ENCODE measurements at regions not wholly inside any gene's neighbourhood (a gene's known extent, or its start where the extent isn't known, plus 50 kb on each side); places are given as distances from the start of the nearest gene placed in this dataset.

DNA sequence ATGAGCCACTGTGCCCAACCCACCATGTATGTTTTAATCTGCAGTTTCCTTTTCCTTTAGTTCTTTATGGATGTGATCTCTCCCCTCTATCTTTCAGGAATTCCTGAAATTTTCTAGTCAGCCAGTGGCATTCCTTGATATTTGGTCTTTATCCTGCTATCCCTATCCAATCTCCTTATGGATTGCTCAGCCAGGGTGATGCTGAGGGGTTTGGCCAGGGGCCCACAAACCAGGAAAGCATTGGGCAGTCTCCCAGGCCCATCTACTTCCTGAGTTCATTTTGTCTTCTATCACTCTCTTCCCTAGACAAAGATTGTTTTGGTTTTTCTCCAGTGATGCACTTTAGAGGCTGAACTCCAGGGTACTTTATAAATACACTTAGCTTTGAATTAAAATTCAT is 115.9 kb downstream of the KATNIP start:
- no peak overlapping the region for H3K4me3 ChIP-seq (ENCODE audit: low read length)
- no peak for DNase-seq (ENCODE audit: low read depth)
- TF ChIP-seq, protein P1, sequence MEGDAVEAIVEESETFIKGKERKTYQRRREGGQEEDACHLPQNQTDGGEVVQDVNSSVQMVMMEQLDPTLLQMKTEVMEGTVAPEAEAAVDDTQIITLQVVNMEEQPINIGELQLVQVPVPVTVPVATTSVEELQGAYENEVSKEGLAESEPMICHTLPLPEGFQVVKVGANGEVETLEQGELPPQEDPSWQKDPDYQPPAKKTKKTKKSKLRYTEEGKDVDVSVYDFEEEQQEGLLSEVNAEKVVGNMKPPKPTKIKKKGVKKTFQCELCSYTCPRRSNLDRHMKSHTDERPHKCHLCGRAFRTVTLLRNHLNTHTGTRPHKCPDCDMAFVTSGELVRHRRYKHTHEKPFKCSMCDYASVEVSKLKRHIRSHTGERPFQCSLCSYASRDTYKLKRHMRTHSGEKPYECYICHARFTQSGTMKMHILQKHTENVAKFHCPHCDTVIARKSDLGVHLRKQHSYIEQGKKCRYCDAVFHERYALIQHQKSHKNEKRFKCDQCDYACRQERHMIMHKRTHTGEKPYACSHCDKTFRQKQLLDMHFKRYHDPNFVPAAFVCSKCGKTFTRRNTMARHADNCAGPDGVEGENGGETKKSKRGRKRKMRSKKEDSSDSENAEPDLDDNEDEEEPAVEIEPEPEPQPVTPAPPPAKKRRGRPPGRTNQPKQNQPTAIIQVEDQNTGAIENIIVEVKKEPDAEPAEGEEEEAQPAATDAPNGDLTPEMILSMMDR (conservative IDR thresholded peaks at IDR 0.05; ENCODE audit: low read depth, low read length): no peak

DNA sequence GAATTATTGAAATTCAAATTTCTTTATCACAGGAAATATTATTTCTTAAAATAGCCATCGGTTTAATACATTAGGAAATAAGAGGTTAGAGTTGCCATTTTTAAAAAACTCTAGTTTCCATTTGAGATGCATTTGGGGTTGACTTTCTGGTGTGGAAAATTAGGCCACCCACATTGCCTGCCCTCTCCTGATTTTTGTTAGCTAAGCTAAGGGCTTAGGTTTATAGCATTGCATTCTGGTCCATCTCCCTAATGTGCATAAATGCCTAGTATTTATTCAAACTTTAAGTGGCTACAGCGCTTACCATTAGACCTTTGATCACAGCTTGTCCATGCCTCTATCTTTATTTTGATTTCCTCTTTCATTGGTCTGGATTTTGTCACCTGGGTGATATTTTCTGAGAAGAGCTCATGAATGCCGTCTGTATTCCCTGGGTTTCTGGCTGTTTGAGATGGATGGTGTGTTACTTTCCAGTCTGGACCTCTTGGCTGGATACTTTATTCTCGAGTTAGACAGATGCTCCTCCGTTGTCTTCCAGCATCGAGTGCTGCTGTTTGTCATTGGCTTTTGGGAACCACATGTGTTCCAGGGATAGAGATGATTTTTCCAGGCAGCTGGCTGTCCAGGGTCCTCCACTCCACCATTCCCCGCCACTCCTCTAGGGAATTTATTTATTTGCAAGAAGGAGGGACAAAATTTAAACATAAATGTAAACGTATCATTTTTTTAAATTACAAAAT is 120.3 kb downstream of the KATNIP start:
- no peak overlapping the region for H3K4me3 ChIP-seq (ENCODE audit: low read length)
- DNase-seq (ENCODE audit: low read depth): no peak
- TF ChIP-seq, protein P1 (conservative IDR thresholded peaks at IDR 0.05; ENCODE audit: low read depth, low read length): no peak

DNA sequence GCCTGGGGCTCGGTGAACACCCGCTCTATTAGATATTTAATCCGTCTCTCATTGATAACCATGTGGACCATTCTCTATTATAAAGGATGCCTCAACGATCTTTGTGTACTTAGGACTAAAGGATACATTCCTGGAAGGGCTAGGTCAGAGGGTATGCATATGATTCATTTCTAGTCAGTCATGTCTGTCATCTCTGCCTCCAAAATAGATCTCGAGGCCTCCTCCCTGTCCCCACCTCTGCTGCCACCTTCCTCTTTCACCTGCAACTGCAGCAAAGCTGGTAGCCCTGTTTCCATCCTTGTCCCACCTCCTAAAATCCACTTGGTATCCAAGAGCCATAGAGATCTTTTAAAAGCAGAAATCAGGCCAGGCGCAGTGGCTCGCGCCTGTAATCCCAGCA is 121.5 kb downstream of the KATNIP start:
- TF ChIP-seq, protein P1 (conservative IDR thresholded peaks at IDR 0.05; ENCODE audit: low read depth, low read length): no peak
- no peak for DNase-seq (ENCODE audit: low read depth)
- H3K4me3 ChIP-seq (ENCODE audit: low read length): no peak overlapping the region

DNA sequence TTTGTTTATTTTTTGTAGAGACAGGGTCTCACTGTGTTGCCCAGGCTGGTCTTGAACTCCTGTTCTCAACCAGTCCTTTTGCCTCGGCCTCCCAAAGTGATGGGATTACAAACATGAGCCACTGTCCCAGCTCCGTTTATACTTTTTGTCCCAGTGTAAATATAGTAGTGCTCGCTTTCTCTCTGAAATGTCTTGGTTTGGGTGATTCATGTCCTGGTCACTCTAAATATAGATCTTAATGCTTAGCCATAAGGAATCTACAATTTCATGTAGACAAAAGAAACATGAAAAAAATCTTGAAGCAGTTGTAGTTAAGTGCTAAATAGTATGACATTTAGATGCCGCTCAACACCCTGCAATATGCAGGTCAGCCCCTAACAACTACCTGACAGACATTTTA is 126.9 kb downstream of the KATNIP start:
- TF ChIP-seq, protein P1 (conservative IDR thresholded peaks at IDR 0.05; ENCODE audit: low read depth, low read length): no peak

DNA sequence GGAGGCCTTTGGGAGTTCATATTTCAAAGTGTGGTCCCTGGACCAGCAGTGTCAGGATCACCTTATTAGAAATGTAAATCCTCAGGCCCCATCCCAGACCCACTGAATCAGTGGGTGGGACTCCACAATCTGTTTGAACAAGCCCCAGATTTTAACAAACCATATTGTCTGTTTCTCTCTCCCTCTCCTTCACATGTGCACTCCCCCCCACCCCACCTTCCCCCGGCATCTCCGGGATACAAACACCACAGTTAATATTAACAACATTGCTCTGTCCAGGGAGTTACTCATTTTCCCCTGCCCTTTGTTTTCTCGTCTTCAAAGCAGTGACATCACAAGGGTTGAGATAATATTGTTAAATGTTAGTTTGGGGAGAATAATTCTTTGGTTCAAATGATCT is 127.3 kb downstream of the KATNIP start:
- TF ChIP-seq, protein P1 (conservative IDR thresholded peaks at IDR 0.05; ENCODE audit: low read depth, low read length): no peak
- DNase-seq (ENCODE audit: low read depth): no peak

More for the DNA sequence above, 126.9 kb downstream of the KATNIP start:
- H3K4me3 ChIP-seq (ENCODE audit: low read length): no peak overlapping the region
- no peak for DNase-seq (ENCODE audit: low read depth)

DNA sequence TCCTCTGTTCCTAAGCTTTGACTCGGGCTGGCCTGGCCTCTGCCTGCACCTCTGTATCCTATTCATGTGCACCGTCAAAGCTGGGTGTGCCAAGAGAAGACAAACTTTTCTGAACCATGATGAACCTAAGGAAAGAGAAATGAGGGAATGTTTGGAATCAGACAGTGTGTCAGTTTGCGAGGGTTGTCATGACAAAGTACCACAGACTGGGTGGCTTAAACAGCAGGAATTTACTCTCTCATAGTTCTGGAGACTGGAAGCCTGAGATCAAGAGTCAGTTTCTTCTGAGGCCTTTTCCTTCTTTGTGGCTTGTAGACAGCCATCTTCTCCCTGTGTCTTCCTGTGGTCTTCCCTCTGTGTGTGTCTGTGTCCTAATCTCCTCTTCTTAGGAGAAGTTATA is 129.0 kb downstream of the KATNIP start:
- DNase-seq (ENCODE audit: low read depth): no peak
- TF ChIP-seq, protein P1 (conservative IDR thresholded peaks at IDR 0.05; ENCODE audit: low read depth, low read length): no peak
- no peak overlapping the region for H3K4me3 ChIP-seq (ENCODE audit: low read length)

More for the DNA sequence above, 127.3 kb downstream of the KATNIP start:
- no peak overlapping the region for H3K4me3 ChIP-seq (ENCODE audit: low read length)

DNA sequence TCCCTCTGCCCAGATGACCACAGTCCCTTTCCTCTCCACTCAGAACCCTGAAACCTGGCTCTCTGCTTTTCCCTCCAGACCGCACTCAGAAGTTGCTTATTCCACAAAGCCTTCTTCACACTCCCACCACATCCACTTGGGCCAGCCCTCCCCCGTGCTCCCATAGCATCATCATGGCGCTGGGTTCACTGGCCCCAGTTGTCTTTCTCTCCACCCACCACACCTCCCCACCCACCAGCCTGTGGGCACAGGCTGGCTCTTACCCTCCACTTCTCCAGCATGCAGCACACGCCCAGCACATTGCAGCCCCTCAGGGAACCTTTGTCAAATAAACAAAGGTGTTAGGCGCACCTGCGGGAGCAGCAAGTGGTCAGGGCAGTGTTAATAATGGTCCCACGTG is 130.0 kb downstream of the KATNIP start:
- H3K4me3 ChIP-seq (ENCODE audit: low read length): no peak overlapping the region
- TF ChIP-seq, protein P1 (conservative IDR thresholded peaks at IDR 0.05; ENCODE audit: low read depth, low read length): no peak
- DNase-seq (ENCODE audit: low read depth): no peak

Data from retinal pigment epithelial cell (primary cell).